ENCODE measurements at regions not wholly inside any gene's neighbourhood (a gene's known extent, or its start where the extent isn't known, plus 50 kb on each side); places are given as distances from the start of the nearest gene placed in this dataset.

GRCh38 chr16:10242097-10242496 lies 59.9 kb upstream of the GRIN2A start:
- H3K4me3 Mint-ChIP-seq: no peak overlapping the region
- peaks cover 1% of the 10 kb centered on the region for H3K4me1 Mint-ChIP-seq

GRCh38 chr16:10242916-10243315 lies 60.7 kb upstream of the GRIN2A start:
- H3K27me3 Mint-ChIP-seq (ENCODE audit: insufficient read depth): peaks cover 6% of the 10 kb centered on the region
- Histone ChIP-seq H3K36me3 (ENCODE audit: control insufficient read depth, insufficient read depth, low read length) (no peaks in the 10 kb centered on the region), H3K27ac (ENCODE audit: low read depth, low read length) (no peak overlapping the region), H3K27me3 (ENCODE audit: control insufficient read depth, insufficient read depth, low read length, poor library complexity, severe bottlenecking) (no peaks in the 10 kb centered on the region), H3K9me3 (ENCODE audit: control insufficient read depth, low read length) (no peaks in the 10 kb centered on the region), H3K9ac (ENCODE audit: extremely low read depth, low read length, poor library complexity, severe bottlenecking) (no peak overlapping the region), H3K4me1 (ENCODE audit: control insufficient read depth, insufficient read depth, low read length) (no peaks in the 10 kb centered on the region), H3K4me3 (ENCODE audit: low read length) (no peak overlapping the region)
- no peak overlapping the region for H3K27ac Mint-ChIP-seq
- 95 to 100% methylated on average over 6 of the region's 6 CpGs for WGBS, 2 experiments (ENCODE audit: insufficient coverage in 1 of 2, insufficient read length in 1 of 2)
- TF ChIP-seq CTCF (conservative IDR thresholded peaks at IDR 0.05): no peak
- no peaks in the 10 kb centered on the region for H3K9me3 Mint-ChIP-seq
- no peak for DNase-seq
- H3K36me3 Mint-ChIP-seq (ENCODE audit: low read depth): no peaks in the 10 kb centered on the region
- H3K4me3 Mint-ChIP-seq: no peak overlapping the region
- peaks cover 1% of the 10 kb centered on the region for H3K4me1 Mint-ChIP-seq

More at GRCh38 chr16:10242097-10242496, 59.9 kb upstream of the GRIN2A start:
- DNase-seq: no peak
- H3K27ac ChIP-seq (ENCODE audit: low read depth, low read length): no peak overlapping the region
- no peaks in the 10 kb centered on the region for H3K9me3 Mint-ChIP-seq
- H3K4me1 ChIP-seq (ENCODE audit: control insufficient read depth, insufficient read depth, low read length): no peaks in the 10 kb centered on the region
- no peaks in the 10 kb centered on the region for H3K27me3 ChIP-seq (ENCODE audit: control insufficient read depth, insufficient read depth, low read length, poor library complexity, severe bottlenecking)
- TF ChIP-seq CTCF (conservative IDR thresholded peaks at IDR 0.05): no peak
- H3K27ac Mint-ChIP-seq: no peak overlapping the region
- no peaks in the 10 kb centered on the region for H3K36me3 Mint-ChIP-seq (ENCODE audit: low read depth)
- 80 to 92% methylated on average over 1 to 2 of the region's 2 CpGs for WGBS, 2 experiments (ENCODE audit: insufficient coverage in 1 of 2, insufficient read length in 1 of 2)
- no peak overlapping the region for H3K9ac ChIP-seq (ENCODE audit: extremely low read depth, low read length, poor library complexity, severe bottlenecking)
- peaks cover 6% of the 10 kb centered on the region for H3K27me3 Mint-ChIP-seq (ENCODE audit: insufficient read depth)
- no peak overlapping the region for H3K4me3 ChIP-seq (ENCODE audit: low read length)
- H3K9me3 ChIP-seq (ENCODE audit: control insufficient read depth, low read length): no peaks in the 10 kb centered on the region
- H3K36me3 ChIP-seq (ENCODE audit: control insufficient read depth, insufficient read depth, low read length): no peaks in the 10 kb centered on the region

- no peaks in the 10 kb centered on the region for H3K4me1 ChIP-seq (ENCODE audit: control insufficient read depth, insufficient read depth, low read length)
- H3K9me3 ChIP-seq (ENCODE audit: control insufficient read depth, low read length): no peaks in the 10 kb centered on the region
- H3K36me3 Mint-ChIP-seq (ENCODE audit: low read depth): no peaks in the 10 kb centered on the region
- no peaks in the 10 kb centered on the region for H3K36me3 ChIP-seq (ENCODE audit: control insufficient read depth, insufficient read depth, low read length)
- no peak for TF ChIP-seq CTCF (conservative IDR thresholded peaks at IDR 0.05)
- H3K27ac ChIP-seq (ENCODE audit: low read depth, low read length): no peak overlapping the region
- H3K9ac ChIP-seq (ENCODE audit: extremely low read depth, low read length, poor library complexity, severe bottlenecking): no peak overlapping the region
- no peaks in the 10 kb centered on the region for H3K9me3 Mint-ChIP-seq
- WGBS, 2 experiments (ENCODE audit: insufficient coverage in 1 of 2, insufficient read length in 1 of 2): 93 to 100% methylated on average over 2 to 10 of the region's 10 CpGs
- no peak overlapping the region for H3K4me3 ChIP-seq (ENCODE audit: low read length)
- H3K27me3 Mint-ChIP-seq (ENCODE audit: insufficient read depth): peaks cover 3% of the 10 kb centered on the region
- no peak overlapping the region for H3K27ac Mint-ChIP-seq
- H3K27me3 ChIP-seq (ENCODE audit: control insufficient read depth, insufficient read depth, low read length, poor library complexity, severe bottlenecking): no peaks in the 10 kb centered on the region
- no peak for DNase-seq
- H3K4me1 Mint-ChIP-seq: no peaks in the 10 kb centered on the region
- H3K4me3 Mint-ChIP-seq: no peak overlapping the region
These were observed 62.8 kb upstream of the GRIN2A start for GRCh38 chr16:10245002-10245401.

All from endodermal cell (in vitro differentiated cells).